AG08395 (cell line): ENCODE measurements at regions not wholly inside any gene's neighbourhood (a gene's known extent, or its start where the extent isn't known, plus 50 kb on each side); places are given as distances from the start of the nearest gene placed in this dataset.
A peak's percentile ranks its signal among the peaks of the same experiment; 100 is the strongest.
"Not testable (repeated sequence)": the region's sequence is repeated elsewhere in the genome, so short reads cannot be mapped to it uniquely, and the experiment has no call there.

Experiments
- DNase-seq: peaks from one replicate; pipeline ENCODE4 v3.0.0; 2012; ENCODE audit warnings: mixed read lengths, low spot score

DNA sequence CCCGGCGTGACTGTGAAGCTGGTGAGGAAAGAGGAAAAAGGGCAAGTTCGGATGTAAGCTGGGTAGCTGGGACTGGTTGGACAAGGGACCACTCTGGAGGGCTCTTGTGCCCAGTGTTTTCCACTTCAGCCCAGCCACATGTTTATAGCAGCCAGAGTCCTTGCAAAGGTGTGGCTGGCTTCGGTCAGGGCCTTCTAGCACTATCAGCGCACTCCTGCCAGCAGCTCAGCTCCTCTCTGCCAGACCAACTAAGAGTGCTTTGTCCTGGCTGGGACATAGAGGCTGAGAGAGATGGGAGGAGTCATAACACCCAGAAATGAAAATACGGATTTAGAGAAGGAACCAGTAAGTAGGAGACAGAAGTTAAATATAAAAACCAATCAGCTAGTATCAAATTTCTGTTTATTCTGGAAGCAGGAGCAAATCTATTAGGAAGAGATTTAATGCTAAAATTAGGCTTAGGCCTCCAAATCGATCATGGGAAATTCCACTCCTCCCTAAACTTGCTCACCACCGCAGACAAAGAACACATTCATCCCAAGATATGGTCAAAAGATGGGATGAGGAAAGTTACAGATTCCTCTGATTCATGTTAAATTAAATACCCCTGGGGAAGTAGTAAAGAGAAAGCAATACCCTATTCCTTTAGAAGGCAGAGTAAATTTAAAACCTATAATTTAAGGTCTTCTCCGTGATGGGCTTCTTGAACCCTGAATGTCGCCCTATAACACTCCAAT lies 135.0 kb downstream of the RALA start:
- DNase-seq: no peak

DNA sequence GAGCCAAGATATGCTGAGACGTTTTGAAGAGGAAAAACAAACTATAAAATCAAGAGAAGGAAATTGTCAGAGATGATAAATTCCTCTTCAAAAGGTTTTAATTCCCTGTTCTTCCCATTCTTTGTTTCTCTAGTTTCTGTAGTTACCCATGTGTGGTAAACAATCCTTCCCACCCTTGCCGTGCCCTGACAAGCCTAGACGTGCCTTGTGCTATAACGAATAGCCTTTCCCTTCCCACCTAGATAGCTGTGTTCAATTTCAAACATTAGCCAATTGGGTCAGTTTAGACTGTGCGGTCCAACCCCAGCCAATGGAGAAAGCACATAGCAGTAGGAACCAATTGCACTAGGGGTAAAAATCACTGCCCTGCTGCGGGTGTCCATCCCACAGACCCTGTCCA lies 138.1 kb downstream of the RALA start:
- no peak for DNase-seq

DNA sequence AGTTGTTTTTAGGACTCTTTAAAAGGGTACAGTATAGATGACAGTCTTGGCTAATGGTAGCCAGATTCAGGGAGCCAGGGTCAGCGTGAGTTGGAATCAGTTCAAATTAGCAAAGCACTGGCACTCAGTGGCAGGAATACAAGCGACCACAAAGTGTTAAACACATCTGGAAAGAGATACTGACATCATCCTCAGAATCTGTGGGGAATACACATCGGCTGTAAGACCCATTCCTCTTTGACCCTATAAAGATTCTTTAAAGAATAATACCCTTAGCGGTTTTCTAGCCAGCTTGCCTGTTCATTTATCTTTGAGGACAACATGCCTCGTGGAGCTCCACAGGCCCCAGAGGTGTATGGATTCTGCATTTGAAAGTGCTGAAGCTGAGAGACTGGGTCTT lies 139.1 kb downstream of the RALA start:
- DNase-seq: not testable (repeated sequence)

DNA sequence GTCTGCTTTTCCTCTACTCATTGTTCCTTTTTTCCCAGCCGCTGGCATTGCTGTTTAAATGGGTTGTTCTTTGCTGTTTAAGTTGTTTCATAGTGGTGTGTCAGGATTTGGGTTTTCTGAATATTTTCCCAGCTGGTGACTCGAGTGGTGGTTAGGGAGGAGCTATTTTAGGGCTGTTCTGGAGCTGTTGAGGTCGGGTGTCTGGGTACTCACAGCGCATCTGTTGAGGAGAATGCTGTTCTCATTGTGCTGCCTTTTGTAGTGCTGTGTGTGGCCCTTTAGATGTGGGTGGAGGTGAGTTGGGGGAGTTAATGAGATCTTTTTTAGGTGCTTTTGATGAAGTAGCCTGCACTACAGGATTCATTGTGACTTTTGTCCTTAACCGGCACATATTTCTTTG lies 139.5 kb downstream of the RALA start:
- peak; percentile 35 for DNase-seq

DNA sequence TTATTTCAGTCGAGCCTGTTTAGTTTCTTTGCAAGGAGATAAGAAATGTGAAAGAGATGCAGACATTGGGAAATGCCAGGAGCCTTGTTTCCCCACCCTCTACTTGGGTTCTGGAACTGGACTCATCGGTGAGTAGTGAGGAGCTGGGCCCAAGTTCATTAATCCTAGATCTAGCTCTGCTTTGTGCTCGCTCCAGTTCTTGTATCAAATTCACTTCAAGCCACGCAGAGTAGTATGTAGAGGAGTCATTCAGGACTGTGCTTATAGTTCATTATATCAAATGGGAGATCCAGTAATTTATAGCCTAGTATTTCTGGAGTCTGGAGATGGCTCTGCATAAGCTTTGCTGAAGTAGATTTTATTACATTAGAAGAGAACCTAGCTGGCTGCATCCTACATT lies 142.5 kb downstream of the RALA start:
- DNase-seq: not testable (repeated sequence)

DNA sequence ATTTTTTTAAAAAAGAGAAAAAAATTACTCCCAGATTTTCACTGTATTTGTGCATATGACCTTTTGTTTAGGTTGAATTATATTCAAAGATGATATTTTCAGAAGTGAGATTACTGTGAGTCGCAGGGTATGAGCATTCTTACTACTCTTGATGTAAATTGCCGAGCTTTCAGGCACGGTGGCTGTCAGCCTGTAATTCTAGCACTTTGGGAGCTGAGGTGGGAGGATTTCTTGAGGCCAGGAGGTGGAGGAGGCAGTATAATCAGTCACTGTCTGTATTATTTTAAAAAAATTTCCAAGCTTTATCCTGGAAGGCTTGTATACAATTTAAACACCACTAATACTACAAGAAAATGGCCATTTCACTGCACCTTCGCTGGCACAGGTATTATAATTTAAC lies 145.1 kb downstream of the RALA start:
- not testable (repeated sequence) for DNase-seq

DNA sequence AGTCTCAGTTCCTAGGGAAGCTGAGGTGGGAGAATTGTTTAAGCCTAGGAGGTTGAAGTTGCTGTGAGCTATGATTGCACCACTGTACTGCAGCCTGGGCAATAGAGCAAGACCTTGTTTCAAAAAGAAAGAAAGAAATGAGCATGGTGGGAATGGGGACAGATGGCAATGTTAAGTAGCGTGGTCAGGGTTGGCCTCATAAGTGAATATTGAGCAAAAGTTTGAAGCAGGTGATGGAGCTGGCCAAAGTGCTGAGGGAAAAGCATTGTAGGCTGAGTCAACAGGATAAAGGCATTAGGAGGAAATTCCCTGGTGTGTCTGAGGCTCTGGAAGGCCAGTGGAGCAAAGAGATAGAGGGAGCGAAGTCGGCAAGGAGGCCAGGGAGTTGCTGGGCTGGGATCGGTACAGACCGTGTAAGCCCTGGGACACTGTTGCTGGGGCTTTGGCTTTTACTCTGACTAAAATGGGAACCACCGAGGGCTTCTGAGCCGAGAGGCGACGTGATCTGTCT lies 151.0 kb downstream of the RALA start:
- not testable (repeated sequence) for DNase-seq

DNA sequence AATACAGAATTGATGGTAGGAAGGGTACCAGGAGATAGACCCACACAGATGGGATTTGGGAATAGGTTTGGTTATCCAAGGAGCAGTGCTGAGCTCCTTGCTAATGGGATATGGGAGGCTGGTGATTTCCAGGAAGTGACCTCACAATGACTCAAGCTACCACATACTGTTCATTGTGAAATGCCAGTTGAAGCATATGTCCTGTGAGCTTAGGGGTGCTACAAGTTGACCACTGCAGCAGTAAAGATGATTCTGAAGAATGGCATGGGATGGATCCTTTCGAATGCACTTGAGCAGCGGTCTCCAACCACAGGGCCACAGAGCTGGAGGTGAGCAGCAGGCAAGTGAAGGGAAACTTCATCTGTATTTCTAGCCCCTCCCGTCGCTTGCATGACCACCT lies 158.2 kb downstream of the RALA start:
- not testable (repeated sequence) for DNase-seq

DNA sequence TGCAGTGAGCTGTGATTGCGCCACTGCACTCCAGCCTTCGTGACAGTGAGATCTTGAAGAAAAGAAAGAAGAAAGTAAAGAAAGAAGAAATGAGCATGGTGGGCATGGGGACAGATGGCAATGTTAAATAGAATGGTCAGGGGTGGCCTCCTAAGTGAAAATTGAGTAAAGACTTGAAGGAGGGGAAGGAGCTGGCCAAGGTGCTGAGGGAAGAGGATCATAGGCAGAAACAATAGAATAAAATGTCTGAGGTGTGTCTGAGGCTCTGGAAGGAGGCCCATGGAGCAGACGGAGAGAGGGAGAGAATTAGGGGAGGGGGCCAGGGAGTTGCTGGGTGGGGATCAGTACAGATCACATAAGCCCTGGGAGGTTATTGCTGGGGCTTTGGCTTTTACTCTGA lies 163.1 kb downstream of the RALA start:
- not testable (repeated sequence) for DNase-seq

DNA sequence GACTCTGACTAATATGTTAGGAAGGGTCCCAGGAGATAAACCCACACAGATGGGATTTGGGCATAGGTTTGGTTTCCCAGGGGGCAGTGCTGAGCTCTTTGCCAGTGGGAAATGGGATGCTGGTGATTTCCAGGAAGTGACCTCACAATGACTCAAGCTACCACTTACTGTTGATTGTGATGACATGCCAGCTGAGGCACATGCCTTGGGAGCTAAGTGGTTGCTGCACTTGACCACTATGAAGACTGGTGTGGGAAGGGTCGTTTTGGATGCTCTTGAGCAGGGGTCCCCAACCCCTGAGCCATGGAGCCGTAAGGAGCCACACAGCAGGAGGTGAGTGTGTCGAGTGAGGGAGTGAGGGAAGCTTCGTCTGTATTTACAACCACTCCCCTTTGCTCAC lies 159.0 kb upstream of the CDK13 start:
- not testable (repeated sequence) for DNase-seq

DNA sequence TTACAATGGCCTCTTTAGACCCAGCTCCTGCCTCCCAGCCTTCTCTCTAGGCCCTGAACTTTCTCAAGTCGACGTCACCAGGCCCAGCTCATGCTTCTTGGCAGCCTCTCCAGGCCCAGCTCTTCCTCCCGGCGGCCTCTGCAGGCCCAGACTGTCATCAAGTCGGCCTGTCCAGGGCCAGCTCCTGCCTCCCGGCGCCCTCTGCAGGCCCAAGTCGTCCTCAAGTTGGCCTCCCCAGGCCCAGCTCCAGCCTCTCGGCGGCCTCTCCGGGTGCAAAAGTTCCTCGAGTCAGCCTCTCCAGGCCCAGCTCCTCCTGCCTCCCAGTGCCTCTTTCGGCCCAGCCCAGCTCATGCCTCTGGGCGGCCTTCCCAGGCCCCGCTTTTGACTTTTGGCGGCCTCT lies 158.1 kb upstream of the CDK13 start:
- not testable (repeated sequence) for DNase-seq

DNA sequence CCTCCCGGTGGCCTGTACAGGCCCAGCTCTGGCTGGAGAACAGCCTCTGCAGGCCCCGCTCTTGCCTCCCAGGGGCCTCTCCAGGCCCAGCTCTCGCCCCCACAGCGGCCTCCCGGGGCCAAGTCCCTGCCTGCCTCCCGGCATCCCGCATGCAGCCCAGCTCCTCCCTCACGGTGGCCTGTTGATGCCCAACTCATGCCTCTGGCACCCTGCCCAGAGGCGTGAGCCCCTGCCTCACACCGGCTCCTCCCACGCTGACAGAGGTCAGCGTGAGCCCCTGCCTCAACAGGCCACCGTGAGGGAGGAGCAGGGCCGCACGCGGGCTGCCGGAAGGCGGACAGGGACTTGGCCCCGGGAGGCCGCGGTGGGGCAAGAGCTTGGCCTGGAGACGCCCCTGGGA lies 157.0 kb upstream of the CDK13 start:
- DNase-seq: not testable (repeated sequence)

DNA sequence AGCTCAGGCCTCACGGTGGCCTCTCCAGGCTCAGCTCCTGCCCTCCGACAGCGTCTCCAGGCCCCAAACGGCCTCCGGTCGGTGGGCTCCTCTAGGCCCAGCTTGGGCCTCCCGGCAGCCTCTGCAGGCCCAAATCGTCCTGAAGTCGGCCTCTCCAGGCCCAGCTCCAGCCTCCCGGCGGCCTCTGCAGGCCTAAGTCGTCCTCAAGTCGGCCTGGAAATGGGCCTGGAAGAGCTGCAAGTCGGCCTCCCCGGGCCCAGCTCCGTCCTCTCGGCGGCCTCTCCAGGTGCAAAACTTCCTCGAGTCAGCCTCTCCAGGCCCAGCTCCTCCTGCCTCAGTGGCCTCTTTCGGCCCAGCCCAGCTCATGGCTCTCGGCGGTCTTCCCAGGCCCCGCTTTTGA lies 156.2 kb upstream of the CDK13 start:
- DNase-seq: not testable (repeated sequence)

DNA sequence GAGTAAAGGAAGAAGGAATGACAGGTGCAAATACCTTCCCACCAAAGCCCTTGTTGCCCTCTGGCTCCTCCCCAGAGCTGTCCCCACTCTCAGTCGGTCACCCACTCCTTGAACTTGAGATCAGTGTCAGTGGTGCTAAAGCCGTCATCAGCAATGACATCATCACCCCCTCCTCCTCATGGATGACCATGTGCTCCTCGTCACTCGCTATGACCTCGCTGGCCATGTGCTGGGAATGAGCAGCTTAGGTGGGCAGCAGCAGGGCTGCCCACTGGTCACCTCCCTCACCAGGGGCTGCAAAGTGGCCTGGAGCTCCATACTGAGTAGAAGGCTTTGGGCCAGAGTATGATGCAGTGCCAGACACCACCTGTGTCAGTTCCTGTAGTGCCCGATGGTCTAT lies 153.1 kb upstream of the CDK13 start:
- DNase-seq: not testable (repeated sequence)

DNA sequence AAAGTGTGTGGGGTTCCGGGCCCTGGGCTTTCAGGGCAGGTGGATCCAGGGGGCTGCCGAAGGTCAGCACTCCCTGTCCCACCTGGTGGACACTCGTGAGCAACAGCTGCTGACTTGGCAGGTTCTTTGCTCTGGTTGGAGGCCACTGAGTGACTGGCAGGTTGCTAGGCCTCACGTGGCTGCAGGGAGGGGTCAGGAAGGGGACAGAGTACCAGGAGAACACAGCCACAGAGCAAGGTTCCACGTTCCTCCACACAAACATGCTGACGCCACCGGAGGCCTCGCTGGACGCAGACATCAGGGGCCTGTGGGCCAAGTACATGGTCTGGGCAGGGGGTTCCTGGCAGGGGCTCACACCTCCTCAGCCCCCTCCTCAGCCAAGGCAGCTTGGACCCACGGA lies 152.0 kb upstream of the CDK13 start:
- DNase-seq: not testable (repeated sequence)

DNA sequence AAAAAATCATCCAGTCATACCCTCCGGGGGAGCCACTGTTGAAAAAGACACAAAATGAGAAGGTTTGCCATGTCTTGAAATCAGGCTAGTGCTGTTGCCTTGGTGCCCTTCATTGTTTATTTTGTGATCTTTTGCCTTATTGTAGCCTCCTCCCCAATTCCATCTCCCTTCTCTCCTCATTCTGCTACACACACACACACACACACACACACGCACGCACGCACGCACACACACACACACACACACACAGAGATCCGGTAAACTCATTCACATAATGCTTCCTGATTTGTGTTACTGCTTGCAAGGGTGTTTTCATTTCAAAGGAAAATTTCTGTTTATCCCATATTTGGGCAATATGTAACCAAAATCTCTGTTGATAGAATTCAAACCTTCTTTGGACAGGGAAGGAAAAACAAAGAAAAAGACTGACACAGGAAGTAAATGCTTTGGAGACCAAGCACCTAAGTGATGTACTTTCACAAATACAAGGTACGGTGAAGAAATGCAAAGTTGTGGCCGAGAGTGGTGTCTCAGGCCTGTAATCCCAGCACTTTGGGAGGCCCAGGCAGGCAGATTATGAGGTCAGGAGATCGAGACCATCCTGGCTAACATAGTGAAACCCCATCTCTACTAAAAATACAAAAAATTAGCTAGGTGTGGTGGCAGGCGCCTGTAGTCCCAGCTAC lies 141.1 kb upstream of the CDK13 start:
- no peak for DNase-seq

DNA sequence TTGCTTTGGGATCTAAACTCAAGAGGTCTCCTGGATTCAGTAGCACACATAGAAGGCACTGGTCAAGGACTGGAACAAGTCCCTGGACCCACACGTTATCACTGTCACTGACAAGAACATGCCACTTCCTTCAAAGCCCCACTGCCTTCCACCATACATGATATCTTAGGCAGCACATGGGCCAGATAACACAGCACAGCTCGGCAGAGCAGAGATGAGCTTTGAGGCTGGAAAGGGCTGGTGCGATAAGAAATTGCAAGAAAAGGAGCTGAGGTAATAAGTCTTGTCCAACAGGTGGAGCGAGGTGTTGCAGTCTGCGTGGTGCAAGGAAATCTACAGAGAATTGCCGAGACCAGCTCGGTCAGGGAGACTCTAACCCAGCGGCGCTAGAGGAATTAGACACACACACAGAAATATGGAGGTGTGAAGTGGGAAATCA lies 139.8 kb upstream of the CDK13 start:
- DNase-seq: no peak

DNA sequence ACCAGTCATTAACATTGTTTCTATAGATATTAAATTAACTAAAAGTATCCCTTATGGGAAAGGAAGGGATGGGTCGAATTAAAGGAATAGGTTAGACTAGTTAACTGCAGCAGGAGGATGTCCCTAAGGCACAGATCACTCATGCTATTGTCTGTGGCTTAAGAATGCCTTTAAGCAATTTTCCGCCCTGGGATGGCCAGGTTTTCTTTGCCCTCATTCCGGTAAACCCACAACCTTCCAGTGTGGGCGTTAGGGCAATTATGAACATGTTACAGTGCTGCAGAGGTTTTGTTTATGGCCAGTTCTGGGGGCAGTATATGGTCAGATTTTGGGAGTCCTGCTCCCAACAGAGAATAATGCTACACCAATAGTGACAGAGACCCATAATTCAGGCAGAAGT lies 139.3 kb upstream of the CDK13 start:
- no peak for DNase-seq

DNA sequence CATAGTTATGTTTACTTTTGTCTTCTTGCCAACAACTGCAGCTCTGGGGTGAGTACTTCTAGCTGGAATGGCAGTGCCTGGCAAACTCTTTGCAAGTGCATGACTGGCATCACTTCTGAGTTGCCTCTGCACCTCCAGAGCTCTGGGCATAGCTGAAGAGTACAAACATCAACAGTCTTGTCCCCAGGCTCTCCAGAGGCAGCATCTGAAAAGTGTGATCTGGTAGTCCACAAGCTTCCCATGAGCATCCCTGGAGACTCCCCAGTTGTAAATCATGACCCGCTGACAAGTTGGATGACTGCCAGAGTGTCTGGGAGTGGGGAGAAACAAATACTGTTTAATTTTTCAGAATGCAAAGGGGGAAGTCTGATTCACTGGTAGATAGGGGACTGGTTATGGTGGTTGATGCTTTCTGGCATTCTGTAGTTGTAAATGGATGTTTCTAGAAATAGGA lies 138.9 kb upstream of the CDK13 start:
- DNase-seq: peak; percentile 45

DNA sequence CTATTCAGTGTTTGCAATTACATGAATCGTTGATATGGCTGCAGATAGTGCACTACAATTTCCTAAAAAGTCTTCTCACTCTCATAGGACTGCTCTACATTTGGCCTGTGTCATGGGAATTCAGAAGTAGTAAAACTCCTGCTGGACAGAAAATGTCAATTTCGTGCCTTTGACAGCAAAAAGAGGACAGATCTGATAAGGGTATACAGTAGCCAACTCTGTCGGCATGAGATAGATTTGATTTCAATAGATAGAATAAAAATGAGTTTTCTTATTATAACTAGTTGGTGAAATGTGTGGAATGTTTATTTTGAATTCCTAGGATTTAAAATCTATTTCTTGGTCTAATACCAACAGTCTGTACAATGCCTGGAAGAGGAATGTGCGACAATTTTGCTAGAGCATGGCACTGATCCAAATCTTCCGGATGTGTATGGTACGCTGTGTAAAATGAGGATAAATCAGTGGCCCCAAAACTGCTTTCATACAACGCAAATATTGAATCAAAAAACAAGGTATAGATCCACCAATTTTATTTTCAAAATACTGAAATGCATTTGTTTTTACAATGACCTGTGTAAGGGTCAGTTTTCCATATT lies 133.5 kb upstream of the CDK13 start:
- no peak for DNase-seq

DNA sequence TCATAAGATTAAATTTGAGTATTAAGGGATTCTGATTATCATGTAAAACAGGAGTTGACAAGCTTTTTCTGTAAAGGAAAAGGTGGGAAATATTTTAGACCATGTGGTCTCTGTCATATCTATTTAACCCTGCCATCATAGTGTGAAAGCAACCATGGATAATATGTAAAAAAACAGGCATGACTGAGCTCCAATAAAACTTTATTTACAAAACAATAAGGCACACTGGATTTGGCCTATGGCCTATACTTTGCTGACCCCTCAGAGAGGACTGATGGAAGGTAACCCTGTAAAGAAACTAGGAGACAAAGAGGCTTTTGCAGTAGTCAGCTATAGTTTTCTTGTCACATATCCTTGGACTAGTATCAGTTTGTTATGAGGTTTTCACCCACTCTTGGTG lies 130.5 kb upstream of the CDK13 start:
- DNase-seq: no peak

DNA sequence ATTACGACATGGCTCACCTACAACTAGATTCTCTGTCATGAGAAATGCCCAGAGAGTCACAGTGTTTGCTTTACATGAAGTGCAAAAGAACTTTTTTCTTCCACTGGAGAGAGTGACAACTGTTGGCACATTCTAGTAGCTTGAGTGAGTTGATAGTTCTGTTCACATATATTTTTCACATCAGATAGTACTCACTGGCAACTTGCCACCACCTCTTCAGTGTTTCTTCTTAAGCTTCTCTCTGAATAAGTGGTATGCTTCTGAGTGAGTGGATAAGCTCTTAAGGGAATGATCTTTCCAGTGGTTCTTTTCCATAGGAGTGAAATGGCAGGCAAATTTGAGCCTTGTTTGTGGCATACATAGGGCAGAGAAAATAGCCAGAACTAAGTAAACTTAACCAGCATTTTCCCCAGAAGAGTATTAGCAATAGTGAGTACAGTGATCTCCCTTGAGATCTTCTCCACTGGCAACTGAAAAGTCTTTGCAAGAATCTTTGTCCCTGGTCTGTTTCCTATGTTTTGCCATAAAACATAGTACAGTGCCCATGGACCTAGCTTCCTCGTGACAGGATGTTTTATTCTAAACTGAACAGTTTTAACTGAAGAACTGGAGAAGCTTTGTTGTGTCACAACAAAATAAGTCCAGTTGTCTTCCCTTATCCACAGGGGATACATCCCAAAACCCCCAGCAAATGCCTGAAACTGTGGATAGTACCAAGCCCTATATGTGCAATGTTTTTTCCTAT lies 125.4 kb upstream of the CDK13 start:
- no peak for DNase-seq
